Cardiac muscle cell (in vitro differentiated cells and primary cell): ENCODE measurements at regions not wholly inside any gene's neighbourhood (a gene's known extent, or its start where the extent isn't known, plus 50 kb on each side); places are given as distances from the start of the nearest gene placed in this dataset.

Experiments
- DNase-seq, 2 donors: peaks; one replicate each; pipeline versions ENCODE4 v3.0.0 to v3.0.0-alpha.2; 2010 to 2017; ENCODE audit warnings: low read depth in 1 of 2, low spot score in 1 of 2
- H3K27ac ChIP-seq: fragments of 200-600 bp; sonication (generic); 2 replicates; pipeline ENCODE4 v1.5.1; 2016
- H3K27me3 ChIP-seq: fragments of 200-600 bp; sonication (generic); 2 replicates; pipeline ENCODE4 v1.6.0; 2016; ENCODE audit warnings: control low read depth
- H3K36me3 ChIP-seq: fragments of 200-600 bp; sonication (generic); 2 replicates; pipeline ENCODE4 v1.5.1; 2016; ENCODE audit warnings: control low read depth
- H3K4me1 ChIP-seq: fragments of 200-600 bp; sonication (generic); 2 replicates; pipeline ENCODE4 v1.8.1; 2017; ENCODE audit warnings: low read depth, mild to moderate bottlenecking, mixed run types
- H3K4me3 ChIP-seq: fragments of 200-600 bp; sonication (generic); 2 replicates; pipeline ENCODE4 v1.5.1; 2016; ENCODE audit warnings: mild to moderate bottlenecking
- H3K9me3 ChIP-seq: fragments of 200-600 bp; sonication (generic); 2 replicates; pipeline ENCODE4 v1.5.1; 2017; ENCODE audit warnings: low read depth, mild to moderate bottlenecking, control low read depth
- TF ChIP-seq, protein P1 (sequence below): IDR thresholded peaks from 2 replicates; pipeline ENCODE4 v1.5.1; 2012; ENCODE audit warnings: low read depth, mild to moderate bottlenecking, low read length

DNA sequence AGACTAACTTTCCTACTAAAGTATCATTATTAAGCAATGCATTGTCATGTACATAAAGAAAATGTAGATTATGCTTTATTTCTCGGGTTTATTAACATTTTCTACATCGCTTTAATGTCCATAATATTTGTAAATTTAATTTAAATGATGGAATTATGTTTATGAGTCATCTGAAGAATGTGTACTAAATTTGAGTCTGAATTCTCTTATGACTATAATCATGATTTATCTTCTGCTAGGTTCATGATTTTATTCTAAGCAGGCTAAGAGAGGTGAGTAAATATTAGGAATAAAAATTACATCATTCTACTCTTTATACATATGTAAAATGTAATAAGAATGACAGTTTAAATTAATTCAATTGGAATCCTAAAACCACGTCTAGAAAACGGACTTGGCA, 206.3 kb upstream of the NOL4 start:
- TF ChIP-seq, protein P1, sequence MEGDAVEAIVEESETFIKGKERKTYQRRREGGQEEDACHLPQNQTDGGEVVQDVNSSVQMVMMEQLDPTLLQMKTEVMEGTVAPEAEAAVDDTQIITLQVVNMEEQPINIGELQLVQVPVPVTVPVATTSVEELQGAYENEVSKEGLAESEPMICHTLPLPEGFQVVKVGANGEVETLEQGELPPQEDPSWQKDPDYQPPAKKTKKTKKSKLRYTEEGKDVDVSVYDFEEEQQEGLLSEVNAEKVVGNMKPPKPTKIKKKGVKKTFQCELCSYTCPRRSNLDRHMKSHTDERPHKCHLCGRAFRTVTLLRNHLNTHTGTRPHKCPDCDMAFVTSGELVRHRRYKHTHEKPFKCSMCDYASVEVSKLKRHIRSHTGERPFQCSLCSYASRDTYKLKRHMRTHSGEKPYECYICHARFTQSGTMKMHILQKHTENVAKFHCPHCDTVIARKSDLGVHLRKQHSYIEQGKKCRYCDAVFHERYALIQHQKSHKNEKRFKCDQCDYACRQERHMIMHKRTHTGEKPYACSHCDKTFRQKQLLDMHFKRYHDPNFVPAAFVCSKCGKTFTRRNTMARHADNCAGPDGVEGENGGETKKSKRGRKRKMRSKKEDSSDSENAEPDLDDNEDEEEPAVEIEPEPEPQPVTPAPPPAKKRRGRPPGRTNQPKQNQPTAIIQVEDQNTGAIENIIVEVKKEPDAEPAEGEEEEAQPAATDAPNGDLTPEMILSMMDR = no peak
- H3K4me1 ChIP-seq = no peaks in the 10 kb centered on the region
- no peaks in the 10 kb centered on the region for H3K36me3 ChIP-seq
- no peak overlapping the region for H3K4me3 ChIP-seq
- no peaks in the 10 kb centered on the region for H3K9me3 ChIP-seq
- H3K27me3 ChIP-seq = no peaks in the 10 kb centered on the region
- DNase-seq = no peak
- H3K27ac ChIP-seq = no peak overlapping the region

DNA sequence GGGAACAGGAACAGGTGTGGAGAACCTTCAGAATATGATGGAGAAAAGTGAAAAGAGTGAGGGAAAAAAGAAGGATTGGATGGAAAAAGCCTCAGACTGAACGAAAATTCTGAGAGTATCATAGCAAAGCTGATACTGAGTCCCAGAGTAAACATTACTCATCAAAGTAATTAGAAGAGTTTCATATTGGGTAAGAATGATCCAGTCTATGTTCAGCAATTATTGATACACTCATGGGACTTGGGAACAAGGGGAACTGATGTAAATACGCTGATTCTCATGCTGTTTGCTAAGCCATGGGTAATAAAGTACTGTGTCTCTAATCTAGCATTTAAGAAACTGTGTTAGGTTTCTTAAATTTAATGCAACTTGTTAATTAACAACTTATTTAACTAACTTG, 219.9 kb upstream of the NOL4 start:
- H3K36me3 ChIP-seq = no peaks in the 10 kb centered on the region
- H3K9me3 ChIP-seq = no peaks in the 10 kb centered on the region
- TF ChIP-seq, protein P1 = no peak
- H3K4me3 ChIP-seq = no peak overlapping the region
- H3K27ac ChIP-seq = no peak overlapping the region
- no peaks in the 10 kb centered on the region for H3K27me3 ChIP-seq
- no peaks in the 10 kb centered on the region for H3K4me1 ChIP-seq
- no peak for DNase-seq

DNA sequence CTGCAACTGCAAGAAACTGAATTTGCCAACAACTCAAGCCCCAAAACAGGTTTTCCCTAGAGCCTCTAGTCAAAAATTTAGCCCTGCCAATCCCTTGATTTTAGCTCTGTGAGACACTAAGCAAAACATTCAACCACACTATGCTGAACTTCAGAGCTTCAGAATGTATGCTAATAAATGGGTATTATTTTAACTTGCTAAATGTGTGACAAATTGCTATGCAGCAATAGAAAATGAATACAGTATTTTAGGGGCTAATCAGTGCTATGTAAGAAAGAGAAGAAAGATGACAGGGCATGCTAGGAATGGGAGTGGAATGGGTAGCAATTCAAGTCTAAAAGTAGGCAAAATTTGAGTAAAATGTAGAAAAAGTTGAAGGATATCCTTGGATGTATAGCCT, 223.9 kb upstream of the NOL4 start:
- no peak for DNase-seq
- Histone ChIP-seq H3K9me3 (peaks cover 4% of the 10 kb centered on the region), H3K27ac (no peak overlapping the region), H3K4me3 (no peak overlapping the region), H3K36me3 (no peaks in the 10 kb centered on the region), H3K27me3 (no peaks in the 10 kb centered on the region), H3K4me1 (no peaks in the 10 kb centered on the region)
- TF ChIP-seq, protein P1 = no peak

DNA sequence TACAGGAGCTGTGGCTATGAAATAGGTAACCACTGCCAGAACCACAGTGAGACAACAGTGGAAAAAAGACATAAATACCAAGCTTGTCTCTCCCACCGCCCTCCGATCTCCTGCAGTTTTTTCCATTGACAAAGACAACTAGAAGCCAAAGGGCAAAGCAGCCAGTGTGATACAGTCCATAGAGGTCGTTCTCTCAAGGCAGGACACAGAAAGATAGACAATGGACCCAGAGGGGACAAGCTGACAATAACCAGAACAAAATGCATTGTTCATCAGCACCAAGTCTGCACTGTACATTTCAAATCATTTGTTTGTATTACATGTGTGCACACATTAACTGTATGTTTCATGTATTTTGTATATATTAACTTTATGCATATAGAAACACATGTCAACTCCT, 233.0 kb upstream of the NOL4 start:
- no peak for DNase-seq
- Histone ChIP-seq H3K27me3 (no peaks in the 10 kb centered on the region), H3K9me3 (no peaks in the 10 kb centered on the region), H3K4me1 (no peaks in the 10 kb centered on the region), H3K36me3 (no peaks in the 10 kb centered on the region), H3K4me3 (no peak overlapping the region), H3K27ac (no peak overlapping the region)
- TF ChIP-seq, protein P1 = no peak

DNA sequence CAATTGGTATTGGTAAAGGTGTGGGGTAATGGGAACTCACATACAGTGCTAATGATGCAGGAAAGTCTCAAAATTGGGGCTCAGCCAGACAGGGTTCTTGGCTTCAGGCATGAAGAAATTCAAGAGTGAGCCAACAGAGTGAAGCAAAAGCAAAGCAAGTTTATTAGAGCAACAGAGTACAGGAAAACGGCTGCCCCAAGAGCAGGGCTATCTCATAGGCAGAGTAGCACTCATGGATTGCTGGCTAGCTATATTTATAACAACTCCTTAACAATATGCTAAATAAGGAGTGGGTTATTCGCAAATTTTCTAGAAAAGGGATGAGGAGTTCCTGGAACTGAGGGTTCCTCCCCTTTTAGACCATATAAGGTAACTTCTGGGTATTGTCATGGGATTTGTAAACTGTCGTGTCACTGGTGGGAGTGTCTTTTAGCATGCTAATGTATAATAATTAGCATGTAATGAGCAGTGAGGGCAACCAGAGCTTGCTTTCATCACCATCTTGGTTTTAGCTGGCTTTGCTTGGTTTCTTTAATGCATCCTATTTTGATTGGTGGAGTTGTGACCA, 233.8 kb upstream of the NOL4 start:
- Histone ChIP-seq H3K27ac (no peak overlapping the region), H3K4me1 (no peaks in the 10 kb centered on the region), H3K9me3 (no peaks in the 10 kb centered on the region), H3K4me3 (no peak overlapping the region), H3K27me3 (no peaks in the 10 kb centered on the region), H3K36me3 (no peaks in the 10 kb centered on the region)
- DNase-seq = no peak
- TF ChIP-seq, protein P1 = no peak

DNA sequence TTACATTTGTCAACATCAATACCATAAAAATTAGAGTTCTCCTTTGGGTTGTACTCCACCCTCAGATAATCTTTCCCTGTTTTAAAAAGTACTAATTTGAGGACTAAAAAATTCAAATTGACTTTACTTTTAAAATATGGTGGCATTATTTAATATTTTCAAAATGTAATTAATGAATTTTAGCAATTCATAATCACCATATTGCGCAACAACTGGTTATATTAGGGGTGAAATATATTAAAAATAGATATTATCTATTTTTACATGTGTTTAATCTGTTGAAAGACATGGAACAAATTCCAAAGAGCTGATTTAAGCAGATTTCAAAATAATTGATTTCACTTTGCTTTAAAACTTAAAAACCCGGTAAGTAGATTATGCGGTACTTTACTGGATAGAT, 236.6 kb upstream of the NOL4 start:
- no peaks in the 10 kb centered on the region for H3K27me3 ChIP-seq
- TF ChIP-seq, protein P1 = no peak

More for the DNA sequence above, 236.6 kb upstream of the NOL4 start:
- H3K36me3 ChIP-seq = no peaks in the 10 kb centered on the region
- no peak for DNase-seq
- H3K4me1 ChIP-seq = no peaks in the 10 kb centered on the region
- H3K27ac ChIP-seq = no peak overlapping the region
- H3K9me3 ChIP-seq = no peaks in the 10 kb centered on the region
- no peak overlapping the region for H3K4me3 ChIP-seq
